Smooth muscle cell (in vitro differentiated cells): ENCODE measurements at regions not wholly inside any gene's neighbourhood (a gene's known extent, or its start where the extent isn't known, plus 50 kb on each side); places are given as distances from the start of the nearest gene placed in this dataset.
A peak's percentile ranks its signal among the peaks of the same experiment; 100 is the strongest.
"Not testable (repeated sequence)": the region's sequence is repeated elsewhere in the genome, so short reads cannot be mapped to it uniquely, and the experiment has no call there.

ENCODE experiments used
- DNase-seq: peaks from one replicate; lab custom pipeline; 2025; ENCODE audit not compliant: unreplicated experiment; lab: John Stamatoyannopoulos, UW
- H2AFZ ChIP-seq: fragments of 200-600 bp; sonication (generic); 2 replicates; pipeline ENCODE4 v1.6.0; 2016; ENCODE audit warnings: antibody characterized with exemption, low read depth, mild to moderate bottlenecking
- H3F3A ChIP-seq: fragments of 200-600 bp; sonication (generic); 2 replicates; pipeline ENCODE4 v1.6.0; 2017; ENCODE audit warnings: antibody characterized with exemption, low read depth
- H3K27ac ChIP-seq: fragments of 200-600 bp; sonication (generic); 2 replicates; pipeline ENCODE4 v1.5.1; 2016; ENCODE audit warnings: low read depth, mild to moderate bottlenecking
- H3K27me3 ChIP-seq: fragments of 200-600 bp; sonication (generic); 2 replicates; pipeline ENCODE4 v1.6.1; 2016; ENCODE audit warnings: low read depth, mild to moderate bottlenecking
- H3K36me3 ChIP-seq: fragments of 200-600 bp; sonication (generic); 2 replicates; pipeline ENCODE4 v1.5.1; 2016; ENCODE audit warnings: low read depth
- H3K4me1 ChIP-seq: fragments of 200-600 bp; sonication (generic); 2 replicates; pipeline ENCODE4 v1.5.1; 2016; ENCODE audit warnings: low read depth
- H3K4me2 ChIP-seq: fragments of 200-600 bp; sonication (generic); 2 replicates; pipeline ENCODE4 v1.6.0; 2016; ENCODE audit warnings: mild to moderate bottlenecking
- H3K4me3 ChIP-seq: fragments of 200-600 bp; sonication (generic); 2 replicates; pipeline ENCODE4 v1.5.1; 2016; ENCODE audit warnings: mild to moderate bottlenecking
- H3K79me2 ChIP-seq: fragments of 200-600 bp; sonication (generic); 2 replicates; pipeline ENCODE4 v1.6.0; 2016; ENCODE audit warnings: low read depth, mild to moderate bottlenecking
- H3K9ac ChIP-seq: fragments of 200-600 bp; sonication (generic); 2 replicates; pipeline ENCODE4 v1.6.0; 2016; ENCODE audit warnings: low read depth
- H3K9me3 ChIP-seq: fragments of 200-600 bp; sonication (generic); replicated peaks from 2 replicates; pipeline ENCODE4 v1.5.1; 2016; ENCODE audit warnings: low read depth
- H4K20me1 ChIP-seq: fragments of 200-600 bp; sonication (generic); 2 replicates; pipeline ENCODE4 v1.6.0; 2016; ENCODE audit warnings: low read depth
- WGBS: methylation state at CpG from one replicate; pipeline ENCODE4 v1.1.7; 2016; ENCODE audit warnings: low lambda C conversion rate; 5-methylcytosine and 5-hydroxymethylcytosine counted together
- TF ChIP-seq, protein P1 (sequence below): fragments of 200-600 bp; sonication (generic); IDR thresholded peaks from 2 replicates; pipeline ENCODE4 v1.5.1; 2017; ENCODE audit warnings: borderline replicate concordance, mild to moderate bottlenecking, antibody characterized with exemption; ENCODE audit not compliant: insufficient read depth, poor library complexity, severe bottlenecking

DNA sequence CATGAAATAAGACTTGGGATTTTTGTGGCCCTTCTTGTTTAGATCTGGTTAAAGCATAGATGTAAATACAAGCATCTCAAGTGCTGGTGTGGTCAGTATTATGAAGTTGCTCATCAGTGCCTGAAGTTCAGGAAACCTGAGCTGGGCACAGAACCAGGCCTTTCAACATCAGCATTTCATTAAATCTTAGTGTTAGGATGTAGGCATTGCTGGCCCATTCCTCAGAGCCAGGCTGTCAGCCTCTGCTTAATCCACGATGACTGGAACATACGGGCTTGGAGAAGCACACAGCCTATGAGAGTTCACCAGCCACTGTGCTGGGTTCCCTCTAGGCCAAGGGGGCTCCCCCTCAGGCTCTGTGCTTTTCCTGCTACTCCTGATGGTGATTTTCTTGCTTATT, 270.2 kb downstream of the EN1 start:
- Histone ChIP-seq H3F3A (peaks cover 6% of the 10 kb centered on the region), H3K27ac (peak overlapping the region; percentile 92), H3K9ac (peak overlapping the region; percentile 70), H3K4me1 (peaks cover 4% of the 10 kb centered on the region), H4K20me1 (no peaks in the 10 kb centered on the region), H3K27me3 (no peaks in the 10 kb centered on the region), H3K79me2 (no peaks in the 10 kb centered on the region), H3K4me2 (peak overlapping the region; percentile 42), H3K4me3 (no peak overlapping the region), H2AFZ (no peak overlapping the region), H3K36me3 (no peaks in the 10 kb centered on the region), H3K9me3 (no peaks in the 10 kb centered on the region)
- TF ChIP-seq, protein P1, sequence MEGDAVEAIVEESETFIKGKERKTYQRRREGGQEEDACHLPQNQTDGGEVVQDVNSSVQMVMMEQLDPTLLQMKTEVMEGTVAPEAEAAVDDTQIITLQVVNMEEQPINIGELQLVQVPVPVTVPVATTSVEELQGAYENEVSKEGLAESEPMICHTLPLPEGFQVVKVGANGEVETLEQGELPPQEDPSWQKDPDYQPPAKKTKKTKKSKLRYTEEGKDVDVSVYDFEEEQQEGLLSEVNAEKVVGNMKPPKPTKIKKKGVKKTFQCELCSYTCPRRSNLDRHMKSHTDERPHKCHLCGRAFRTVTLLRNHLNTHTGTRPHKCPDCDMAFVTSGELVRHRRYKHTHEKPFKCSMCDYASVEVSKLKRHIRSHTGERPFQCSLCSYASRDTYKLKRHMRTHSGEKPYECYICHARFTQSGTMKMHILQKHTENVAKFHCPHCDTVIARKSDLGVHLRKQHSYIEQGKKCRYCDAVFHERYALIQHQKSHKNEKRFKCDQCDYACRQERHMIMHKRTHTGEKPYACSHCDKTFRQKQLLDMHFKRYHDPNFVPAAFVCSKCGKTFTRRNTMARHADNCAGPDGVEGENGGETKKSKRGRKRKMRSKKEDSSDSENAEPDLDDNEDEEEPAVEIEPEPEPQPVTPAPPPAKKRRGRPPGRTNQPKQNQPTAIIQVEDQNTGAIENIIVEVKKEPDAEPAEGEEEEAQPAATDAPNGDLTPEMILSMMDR: no peak
- no peak for DNase-seq
- WGBS: 25% methylated on average over 2 of the region's 2 CpGs

GRCh38 chr2:118576109-118576855, 271.2 kb downstream of the EN1 start:
- peaks cover 7% of the 10 kb centered on the region for H3K27me3 ChIP-seq
- peak overlapping the region; percentile 92 for H3K27ac ChIP-seq
- H3K4me3 ChIP-seq: no peak overlapping the region
- WGBS: 24% methylated on average over 3 of the region's 3 CpGs
- no peaks in the 10 kb centered on the region for H4K20me1 ChIP-seq
- peak overlapping the region; percentile 42 for H3K4me2 ChIP-seq
- H3K79me2 ChIP-seq: no peaks in the 10 kb centered on the region
- no peaks in the 10 kb centered on the region for H3K36me3 ChIP-seq
- H2AFZ ChIP-seq: no peak overlapping the region
- DNase-seq: no peak
- peaks cover 4% of the 10 kb centered on the region for H3K4me1 ChIP-seq
- H3K9me3 ChIP-seq: no peaks in the 10 kb centered on the region
- peaks cover 6% of the 10 kb centered on the region for H3F3A ChIP-seq
- TF ChIP-seq, protein P1: no peak
- peak overlapping the region; percentile 70 for H3K9ac ChIP-seq

GRCh38 chr2:118572380-118572779, 275.1 kb downstream of the EN1 start:
- H3K4me3 ChIP-seq, H2AFZ ChIP-seq, H3K9ac ChIP-seq, H3K36me3 ChIP-seq, H3K27me3 ChIP-seq, DNase-seq, H3K4me1 ChIP-seq, H3K4me2 ChIP-seq, H4K20me1 ChIP-seq, H3F3A ChIP-seq, H3K79me2 ChIP-seq, H3K9me3 ChIP-seq, H3K27ac ChIP-seq: not testable (repeated sequence)
- WGBS: 92% methylated on average over 6 of the region's 6 CpGs

- Histone ChIP-seq H3K4me1 (no peaks in the 10 kb centered on the region), H2AFZ (no peak overlapping the region), H3K9me3 (no peaks in the 10 kb centered on the region), H3K27ac (no peak overlapping the region), H3K4me3 (no peak overlapping the region), H3K9ac (no peak overlapping the region), H3K79me2 (no peaks in the 10 kb centered on the region), H3K4me2 (no peak overlapping the region), H3F3A (no peaks in the 10 kb centered on the region), H4K20me1 (no peaks in the 10 kb centered on the region), H3K27me3 (peaks cover 26% of the 10 kb centered on the region), H3K36me3 (no peaks in the 10 kb centered on the region)
- DNase-seq: no peak
- WGBS: 69% methylated on average over 2 of the region's 2 CpGs
- TF ChIP-seq, protein P1: no peak
Measured at GRCh38 chr2:118569876-118570535, 277.4 kb downstream of the EN1 start.
